ENCODE measurements at regions not wholly inside any gene's neighbourhood (a gene's known extent, or its start where the extent isn't known, plus 50 kb on each side); places are given as distances from the start of the nearest gene placed in this dataset.

DNA sequence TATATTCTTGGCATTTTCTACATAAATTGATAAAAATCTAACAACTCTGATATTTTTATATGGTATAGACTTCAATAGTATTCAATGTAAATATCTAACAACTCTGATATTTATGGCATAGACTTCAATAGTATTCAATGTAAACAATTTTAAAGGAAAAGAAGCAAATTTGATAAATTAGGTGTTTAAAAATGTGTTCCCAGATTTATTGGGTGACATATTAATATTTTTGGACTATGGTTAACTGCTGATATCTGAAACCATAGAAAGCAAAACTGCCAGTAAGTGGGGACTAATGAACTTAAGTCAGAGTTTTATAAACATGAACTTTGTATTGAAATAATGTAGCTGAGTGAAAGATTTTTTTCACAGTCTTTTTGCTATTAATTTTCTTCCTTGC is 1576.0 kb upstream of the DDX18 start:
- intact Hi-C loops (cut with micrococcal nuclease; ENCODE audit: unreplicated experiment), result no loop called here
- no peaks in the 10 kb centered on the region for H3K4me1 ChIP-seq
- no peaks in the 10 kb centered on the region for H3K9me3 ChIP-seq
- no peaks in the 10 kb centered on the region for H3K36me3 Mint-ChIP-seq (ENCODE audit: insufficient read depth, unreplicated experiment)
- H3K27me3 ChIP-seq (replicated peaks; ENCODE audit: control insufficient read depth, insufficient read depth, low read length), result no peaks in the 10 kb centered on the region
- H3K9me3 Mint-ChIP-seq (ENCODE audit: unreplicated experiment), result no peaks in the 10 kb centered on the region
- ChIA-PET CTCF (no interaction called here), POLR2A (no interaction called here)
- no peak overlapping the region for H3K4me3 Mint-ChIP-seq (ENCODE audit: unreplicated experiment)
- H3K27ac Mint-ChIP-seq (ENCODE audit: unreplicated experiment), result no peak overlapping the region
- no peak overlapping the region for H3K4me3 ChIP-seq (ENCODE audit: low read depth, low read length)
- H3K36me3 ChIP-seq (ENCODE audit: control insufficient read depth, insufficient read depth, low read length), result no peaks in the 10 kb centered on the region
- BruUV-seq (replicated peaks), result no TSS peak
- TF ChIP-seq, protein P1, sequence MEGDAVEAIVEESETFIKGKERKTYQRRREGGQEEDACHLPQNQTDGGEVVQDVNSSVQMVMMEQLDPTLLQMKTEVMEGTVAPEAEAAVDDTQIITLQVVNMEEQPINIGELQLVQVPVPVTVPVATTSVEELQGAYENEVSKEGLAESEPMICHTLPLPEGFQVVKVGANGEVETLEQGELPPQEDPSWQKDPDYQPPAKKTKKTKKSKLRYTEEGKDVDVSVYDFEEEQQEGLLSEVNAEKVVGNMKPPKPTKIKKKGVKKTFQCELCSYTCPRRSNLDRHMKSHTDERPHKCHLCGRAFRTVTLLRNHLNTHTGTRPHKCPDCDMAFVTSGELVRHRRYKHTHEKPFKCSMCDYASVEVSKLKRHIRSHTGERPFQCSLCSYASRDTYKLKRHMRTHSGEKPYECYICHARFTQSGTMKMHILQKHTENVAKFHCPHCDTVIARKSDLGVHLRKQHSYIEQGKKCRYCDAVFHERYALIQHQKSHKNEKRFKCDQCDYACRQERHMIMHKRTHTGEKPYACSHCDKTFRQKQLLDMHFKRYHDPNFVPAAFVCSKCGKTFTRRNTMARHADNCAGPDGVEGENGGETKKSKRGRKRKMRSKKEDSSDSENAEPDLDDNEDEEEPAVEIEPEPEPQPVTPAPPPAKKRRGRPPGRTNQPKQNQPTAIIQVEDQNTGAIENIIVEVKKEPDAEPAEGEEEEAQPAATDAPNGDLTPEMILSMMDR (IDR thresholded peaks at IDR 0.05; ENCODE audit: insufficient read depth in 1 of 2, low read depth in 1 of 2, low read length in 1 of 2, severe bottlenecking in 1 of 2, unreplicated experiment in 1 of 2), result no peak
- H3K4me1 Mint-ChIP-seq (ENCODE audit: low read depth, unreplicated experiment), result no peaks in the 10 kb centered on the region
- H3K27me3 Mint-ChIP-seq (ENCODE audit: insufficient read depth, unreplicated experiment), result no peaks in the 10 kb centered on the region
- DNase-seq, result no peak

DNA sequence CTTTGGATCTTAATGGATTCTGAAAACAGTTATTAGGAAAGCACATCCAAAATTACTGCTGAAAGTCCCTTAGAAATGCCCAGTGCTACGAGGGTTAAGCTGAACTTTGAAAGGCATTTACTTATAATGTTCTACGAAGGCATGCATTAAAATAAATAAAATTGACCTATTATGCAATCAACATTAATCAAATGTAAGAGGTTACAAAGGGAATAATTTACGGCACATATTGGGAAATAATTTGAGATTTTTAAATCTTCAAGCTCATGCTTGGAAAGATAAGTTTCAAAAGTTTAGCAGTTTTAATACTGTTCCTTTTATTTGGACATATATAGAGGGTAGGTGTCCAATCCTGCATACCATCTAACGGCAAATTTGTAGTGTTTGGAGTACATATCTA is 1564.1 kb upstream of the DDX18 start:
- intact Hi-C loops (cut with micrococcal nuclease; ENCODE audit: unreplicated experiment), result no loop called here
- POLR2A ChIA-PET, result no interaction called here

DNA sequence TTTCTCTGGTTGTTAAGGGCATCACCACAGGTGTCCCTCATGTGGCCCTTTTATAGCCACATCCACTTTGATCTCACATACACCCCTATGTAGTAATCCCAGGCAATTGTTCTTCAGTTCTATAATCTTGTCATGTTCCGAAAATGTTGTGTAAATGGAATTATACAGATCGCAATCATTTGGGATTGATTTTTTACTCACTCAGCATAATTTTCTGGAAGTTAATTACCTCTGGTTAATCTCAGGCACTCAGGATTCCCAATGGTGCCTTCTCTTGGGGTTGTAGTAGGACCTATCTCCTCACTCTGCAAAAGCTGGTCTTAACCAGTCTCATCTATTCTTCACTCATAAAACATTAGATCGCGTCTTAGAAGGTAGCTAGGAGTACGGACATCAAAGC is 1549.6 kb upstream of the DDX18 start:
- H3K4me3 ChIP-seq (ENCODE audit: low read depth, low read length), result no peak overlapping the region
- no peaks in the 10 kb centered on the region for H3K36me3 Mint-ChIP-seq (ENCODE audit: insufficient read depth, unreplicated experiment)
- POLR2A ChIA-PET, result no interaction called here
- intact Hi-C loops (cut with micrococcal nuclease; ENCODE audit: unreplicated experiment), result no loop called here
- H3K27me3 ChIP-seq (replicated peaks; ENCODE audit: control insufficient read depth, insufficient read depth, low read length), result no peaks in the 10 kb centered on the region
- CTCF ChIA-PET, result no interaction called here
- peaks cover 44% of the 10 kb centered on the region for H3K9me3 Mint-ChIP-seq (ENCODE audit: unreplicated experiment)
- no peaks in the 10 kb centered on the region for H3K27me3 Mint-ChIP-seq (ENCODE audit: insufficient read depth, unreplicated experiment)
- H3K4me3 Mint-ChIP-seq (ENCODE audit: unreplicated experiment), result no peak overlapping the region
- no peaks in the 10 kb centered on the region; the same call in none of the 2 replicates for H3K9me3 ChIP-seq
- BruUV-seq (replicated peaks), result no TSS peak
- no peaks in the 10 kb centered on the region for H3K4me1 ChIP-seq
- DNase-seq, result no peak
- TF ChIP-seq, protein P1 (IDR thresholded peaks at IDR 0.05; ENCODE audit: insufficient read depth in 1 of 2, low read depth in 1 of 2, low read length in 1 of 2, severe bottlenecking in 1 of 2, unreplicated experiment in 1 of 2), result no peak
- H3K36me3 ChIP-seq (ENCODE audit: control insufficient read depth, insufficient read depth, low read length), result no peaks in the 10 kb centered on the region
- no peak overlapping the region for H3K27ac Mint-ChIP-seq (ENCODE audit: unreplicated experiment)
- no peaks in the 10 kb centered on the region for H3K4me1 Mint-ChIP-seq (ENCODE audit: low read depth, unreplicated experiment)

More for the DNA sequence above, 1564.1 kb upstream of the DDX18 start:
- no peaks in the 10 kb centered on the region for H3K4me1 ChIP-seq
- no peaks in the 10 kb centered on the region for H3K36me3 Mint-ChIP-seq (ENCODE audit: insufficient read depth, unreplicated experiment)
- no peaks in the 10 kb centered on the region for H3K4me1 Mint-ChIP-seq (ENCODE audit: low read depth, unreplicated experiment)
- H3K4me3 Mint-ChIP-seq (ENCODE audit: unreplicated experiment), result no peak overlapping the region
- no peaks in the 10 kb centered on the region for H3K27me3 Mint-ChIP-seq (ENCODE audit: insufficient read depth, unreplicated experiment)
- H3K36me3 ChIP-seq (ENCODE audit: control insufficient read depth, insufficient read depth, low read length), result no peaks in the 10 kb centered on the region
- BruUV-seq (replicated peaks), result no TSS peak
- TF ChIP-seq, protein P1 (IDR thresholded peaks at IDR 0.05; ENCODE audit: insufficient read depth in 1 of 2, low read depth in 1 of 2, low read length in 1 of 2, severe bottlenecking in 1 of 2, unreplicated experiment in 1 of 2), result no peak
- no peaks in the 10 kb centered on the region for H3K9me3 ChIP-seq
- CTCF ChIA-PET, result no interaction called here
- peaks cover 29% of the 10 kb centered on the region for H3K9me3 Mint-ChIP-seq (ENCODE audit: unreplicated experiment)
- no peak overlapping the region for H3K27ac Mint-ChIP-seq (ENCODE audit: unreplicated experiment)
- H3K27me3 ChIP-seq (replicated peaks; ENCODE audit: control insufficient read depth, insufficient read depth, low read length), result no peaks in the 10 kb centered on the region
- no peak overlapping the region for H3K4me3 ChIP-seq (ENCODE audit: low read depth, low read length)
- DNase-seq, result no peak
